ENCODE measurements at regions not wholly inside any gene's neighbourhood (a gene's known extent, or its start where the extent isn't known, plus 50 kb on each side); places are given as distances from the start of the nearest gene placed in this dataset.

DNA sequence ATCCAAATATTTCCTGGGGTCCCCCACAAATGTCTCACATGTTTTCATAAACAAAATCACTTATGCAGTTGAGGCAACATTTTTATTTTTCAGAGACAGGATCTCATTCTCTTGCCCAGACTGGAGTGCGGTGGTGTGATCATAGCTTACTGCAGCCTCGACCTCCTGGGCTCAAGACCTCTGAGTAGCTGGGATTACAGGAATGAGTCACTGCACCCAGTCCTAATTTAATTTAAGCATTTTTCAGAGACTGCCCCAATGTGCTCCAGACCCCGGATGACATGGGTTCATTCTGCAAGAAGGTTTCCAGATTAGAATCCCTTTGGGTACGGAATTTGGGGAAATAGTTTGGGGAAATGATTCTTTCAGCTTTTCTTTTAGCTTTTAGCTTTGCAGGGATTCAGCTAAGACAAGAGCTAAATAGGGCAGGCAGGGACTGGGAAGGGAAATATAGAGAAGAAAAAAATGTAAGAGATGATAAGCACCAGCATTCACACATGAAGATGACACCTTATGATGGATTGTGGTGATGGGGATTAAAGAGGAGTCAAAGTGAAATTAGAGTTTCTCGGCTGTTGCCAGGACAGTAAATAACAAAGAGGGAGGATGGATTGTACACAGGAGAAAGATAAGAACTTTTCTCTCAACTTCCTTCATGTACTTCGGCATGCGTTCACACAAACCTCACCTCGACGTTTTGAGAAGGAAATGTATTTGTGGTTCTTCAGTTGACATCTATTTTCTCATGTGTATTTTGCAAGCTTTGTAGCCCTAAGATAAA lies 169.4 kb upstream of the TAB2 start (continued):
- TF ChIP-seq, protein P1, sequence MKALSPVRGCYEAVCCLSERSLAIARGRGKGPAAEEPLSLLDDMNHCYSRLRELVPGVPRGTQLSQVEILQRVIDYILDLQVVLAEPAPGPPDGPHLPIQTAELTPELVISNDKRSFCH (CRISPR knock-in tag; IDR thresholded peaks at IDR 0.05) = no peak
- TF ChIP-seq, protein P1 (tag; IDR thresholded peaks at IDR 0.05) = no peak
- TF ChIP-seq BRF1 (IDR thresholded peaks at IDR 0.05; ENCODE audit: borderline replicate concordance, extremely low read depth, insufficient read length) (no peak), KAT7 (CRISPR knock-in tag; IDR thresholded peaks at IDR 0.05; ENCODE audit: borderline replicate concordance) (no peak), SAFB (IDR thresholded peaks at IDR 0.05; ENCODE audit: borderline replicate concordance, low read depth, low read length) (no peak)
- TF ChIP-seq, protein P2, sequence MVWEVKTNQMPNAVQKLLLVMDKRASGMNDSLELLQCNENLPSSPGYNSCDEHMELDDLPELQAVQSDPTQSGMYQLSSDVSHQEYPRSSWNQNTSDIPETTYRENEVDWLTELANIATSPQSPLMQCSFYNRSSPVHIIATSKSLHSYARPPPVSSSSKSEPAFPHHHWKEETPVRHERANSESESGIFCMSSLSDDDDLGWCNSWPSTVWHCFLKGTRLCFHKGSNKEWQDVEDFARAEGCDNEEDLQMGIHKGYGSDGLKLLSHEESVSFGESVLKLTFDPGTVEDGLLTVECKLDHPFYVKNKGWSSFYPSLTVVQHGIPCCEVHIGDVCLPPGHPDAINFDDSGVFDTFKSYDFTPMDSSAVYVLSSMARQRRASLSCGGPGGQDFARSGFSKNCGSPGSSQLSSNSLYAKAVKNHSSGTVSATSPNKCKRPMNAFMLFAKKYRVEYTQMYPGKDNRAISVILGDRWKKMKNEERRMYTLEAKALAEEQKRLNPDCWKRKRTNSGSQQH (CRISPR knock-in tag; IDR thresholded peaks at IDR 0.05) = no peak
- TF ChIP-seq, protein P3, sequence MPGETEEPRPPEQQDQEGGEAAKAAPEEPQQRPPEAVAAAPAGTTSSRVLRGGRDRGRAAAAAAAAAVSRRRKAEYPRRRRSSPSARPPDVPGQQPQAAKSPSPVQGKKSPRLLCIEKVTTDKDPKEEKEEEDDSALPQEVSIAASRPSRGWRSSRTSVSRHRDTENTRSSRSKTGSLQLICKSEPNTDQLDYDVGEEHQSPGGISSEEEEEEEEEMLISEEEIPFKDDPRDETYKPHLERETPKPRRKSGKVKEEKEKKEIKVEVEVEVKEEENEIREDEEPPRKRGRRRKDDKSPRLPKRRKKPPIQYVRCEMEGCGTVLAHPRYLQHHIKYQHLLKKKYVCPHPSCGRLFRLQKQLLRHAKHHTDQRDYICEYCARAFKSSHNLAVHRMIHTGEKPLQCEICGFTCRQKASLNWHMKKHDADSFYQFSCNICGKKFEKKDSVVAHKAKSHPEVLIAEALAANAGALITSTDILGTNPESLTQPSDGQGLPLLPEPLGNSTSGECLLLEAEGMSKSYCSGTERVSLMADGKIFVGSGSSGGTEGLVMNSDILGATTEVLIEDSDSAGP (CRISPR knock-in tag; IDR thresholded peaks at IDR 0.05) = no peak
